ENCODE measurements at regions not wholly inside any gene's neighbourhood (a gene's known extent, or its start where the extent isn't known, plus 50 kb on each side); places are given as distances from the start of the nearest gene placed in this dataset.

DNA sequence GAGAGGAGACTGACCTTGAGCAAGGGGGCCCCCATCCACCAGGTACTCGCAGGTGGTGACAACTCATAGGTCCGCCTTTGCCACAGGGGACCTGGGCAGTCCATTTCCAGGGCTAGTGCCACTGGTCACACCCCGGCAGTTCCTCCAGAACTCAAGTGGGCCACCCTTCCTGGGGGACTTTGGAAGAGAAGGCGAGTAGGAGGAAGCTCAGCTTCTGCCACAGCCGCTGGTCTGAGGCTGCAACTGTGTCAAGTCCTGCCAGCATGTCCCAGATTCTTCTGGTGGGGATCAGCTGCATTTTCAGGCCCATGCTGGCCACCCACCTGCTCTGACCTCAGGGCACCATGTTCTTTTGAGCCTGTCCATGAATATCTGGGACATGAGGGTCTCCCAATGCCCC lies 423.9 kb upstream of the MYT1L start:
- DNase-seq: no peak

DNA sequence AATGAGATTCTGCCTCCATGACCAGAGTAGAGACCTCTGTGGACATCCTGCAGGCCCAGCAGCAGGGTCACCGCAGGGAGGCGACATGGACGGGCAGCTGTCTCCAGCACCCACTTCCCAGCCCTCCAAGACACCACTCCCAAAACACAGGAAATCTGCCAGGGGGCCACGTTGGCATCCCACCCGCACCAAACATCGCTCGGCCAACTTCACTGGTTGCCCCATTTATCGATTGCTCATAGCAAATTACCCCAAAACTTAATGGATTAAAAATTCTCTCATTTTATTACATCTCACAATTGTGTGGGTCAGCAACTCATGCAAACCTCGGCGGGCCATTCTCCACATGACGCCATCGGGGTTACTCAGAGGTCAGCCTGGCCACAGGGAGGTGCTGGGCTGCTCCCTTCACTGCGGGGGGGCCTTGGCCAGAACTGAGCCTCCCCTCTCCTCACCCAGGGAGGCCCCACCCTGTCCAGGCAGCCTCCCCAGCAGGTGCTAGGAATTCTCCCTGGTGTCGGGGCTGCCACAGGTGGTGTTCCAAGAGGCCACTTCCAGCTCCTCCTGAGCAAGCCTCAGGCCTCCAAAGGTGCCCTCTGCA lies 420.7 kb upstream of the MYT1L start:
- no peak for DNase-seq

DNA sequence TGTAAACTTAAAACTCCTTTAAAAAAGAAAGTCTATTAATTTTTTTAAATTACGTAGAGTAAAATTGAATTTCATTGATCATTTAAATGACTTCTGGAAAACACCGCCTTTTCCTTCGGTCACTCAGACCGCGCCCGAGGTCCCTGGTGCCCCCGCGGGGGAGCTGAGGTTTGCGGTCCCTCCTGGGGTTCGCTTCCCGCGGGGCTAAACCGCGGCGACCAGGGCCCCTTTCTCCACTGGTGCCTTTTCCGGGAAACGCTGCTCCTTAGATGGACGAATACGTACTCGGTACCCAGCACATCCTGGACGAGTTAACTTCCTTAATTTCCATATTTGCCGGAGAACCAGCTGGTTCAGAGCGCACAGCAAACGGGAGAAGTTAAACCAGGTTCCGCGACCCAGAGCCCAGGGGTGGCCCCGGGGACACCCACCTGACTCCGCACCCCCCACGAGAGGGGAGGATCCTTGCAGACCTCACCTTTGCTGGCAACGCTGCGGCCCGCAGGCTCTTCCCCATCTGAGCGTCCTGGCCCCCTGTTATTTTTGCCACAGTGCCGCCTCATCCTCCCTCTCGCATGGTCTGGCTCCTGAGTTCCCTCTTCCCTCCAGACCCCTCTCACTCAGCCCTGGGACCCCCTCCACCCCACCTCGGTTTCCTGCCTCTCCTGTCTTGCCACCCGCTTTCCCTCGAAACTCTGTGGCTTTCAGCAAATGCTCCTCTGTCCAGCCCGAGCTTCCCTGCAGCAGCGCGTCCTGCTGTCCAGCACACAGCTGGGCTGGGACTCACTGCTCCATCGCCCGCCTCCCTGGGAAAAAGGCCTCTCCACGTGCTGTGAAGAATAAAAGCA lies 420.0 kb upstream of the MYT1L start:
- no peak for DNase-seq

DNA sequence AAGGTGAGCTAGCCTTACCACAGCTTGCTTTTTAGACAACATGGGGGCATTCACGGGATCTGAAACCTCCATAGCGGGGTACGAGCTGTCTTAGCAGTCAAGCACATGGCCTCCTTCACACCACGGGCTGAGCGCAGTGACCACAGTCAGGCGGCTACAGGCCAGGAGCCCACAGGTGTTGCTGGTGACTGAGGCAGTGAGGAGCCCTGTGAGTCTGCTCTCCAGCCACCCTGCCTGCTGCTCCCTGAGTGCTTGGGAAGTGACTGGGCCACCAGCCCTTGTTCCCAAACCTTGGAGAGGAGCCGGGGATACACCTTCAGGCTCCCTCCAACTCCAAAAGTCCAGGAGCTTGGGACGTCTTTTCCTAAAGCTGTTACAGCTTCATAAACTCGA lies 418.1 kb upstream of the MYT1L start:
- DNase-seq: no peak

DNA sequence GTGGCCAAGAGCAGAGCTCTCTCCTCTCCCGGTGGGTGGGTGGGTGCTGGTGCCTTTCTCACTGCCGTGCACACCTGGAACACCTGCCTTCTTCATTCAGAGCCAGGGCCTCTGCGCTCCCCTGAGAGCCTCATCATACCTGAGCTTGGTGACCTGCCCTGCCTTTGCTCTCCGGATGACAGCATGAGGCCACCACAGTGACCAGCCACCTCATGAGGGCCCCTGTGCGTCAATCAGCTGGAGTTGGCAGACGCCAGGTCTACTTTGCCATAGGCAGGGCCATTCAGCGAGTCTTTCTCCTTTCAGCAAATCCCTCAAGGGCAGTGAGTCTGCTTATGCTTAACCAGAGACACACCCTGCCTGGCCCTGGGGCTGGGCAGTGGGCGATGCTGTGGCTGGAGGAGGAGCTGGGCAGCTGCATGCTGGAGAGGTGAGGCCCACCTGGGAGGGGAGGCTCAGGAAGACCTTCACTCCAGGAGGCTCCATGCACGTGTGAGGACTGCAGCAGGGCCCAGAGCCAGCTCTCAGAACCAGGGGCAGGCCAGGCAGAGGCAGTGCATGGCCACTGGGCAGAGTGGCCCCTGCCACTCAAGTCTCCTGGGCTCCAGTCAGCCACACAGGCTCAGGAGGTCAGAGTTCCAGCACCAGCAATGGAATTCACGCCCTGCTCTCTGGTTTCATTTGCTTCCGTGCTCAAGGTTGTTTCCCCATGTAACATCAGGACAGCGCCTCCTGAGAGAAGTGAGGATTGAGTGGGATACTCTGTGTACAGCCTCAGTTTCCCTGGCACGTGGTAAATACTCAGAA lies 417.5 kb upstream of the MYT1L start:
- DNase-seq: no peak

DNA sequence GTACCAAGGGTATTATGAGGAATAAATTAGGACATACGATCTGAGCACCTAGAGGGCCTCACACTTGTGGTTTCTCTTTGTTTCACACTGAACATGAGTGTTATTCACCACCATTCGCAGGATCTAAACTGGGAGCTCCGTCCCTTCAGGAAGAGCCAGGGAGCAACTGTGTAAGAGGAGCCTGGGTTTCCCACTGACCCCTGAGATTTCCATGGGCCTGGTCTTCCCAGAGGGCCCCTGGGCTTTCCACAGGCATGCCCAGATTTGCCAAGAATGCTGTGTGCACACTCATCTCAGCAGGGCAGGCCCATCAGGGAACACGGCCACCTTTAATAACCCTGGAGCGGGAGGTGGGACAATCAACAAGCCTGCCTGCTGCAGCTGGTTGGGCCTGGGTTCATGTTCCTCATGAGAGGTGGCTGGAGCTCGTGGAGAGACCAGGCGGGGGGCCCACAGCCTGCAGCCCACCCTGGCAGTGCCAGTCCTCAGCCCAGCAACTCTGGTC lies 416.8 kb upstream of the MYT1L start:
- DNase-seq: peak; percentile 42

DNA sequence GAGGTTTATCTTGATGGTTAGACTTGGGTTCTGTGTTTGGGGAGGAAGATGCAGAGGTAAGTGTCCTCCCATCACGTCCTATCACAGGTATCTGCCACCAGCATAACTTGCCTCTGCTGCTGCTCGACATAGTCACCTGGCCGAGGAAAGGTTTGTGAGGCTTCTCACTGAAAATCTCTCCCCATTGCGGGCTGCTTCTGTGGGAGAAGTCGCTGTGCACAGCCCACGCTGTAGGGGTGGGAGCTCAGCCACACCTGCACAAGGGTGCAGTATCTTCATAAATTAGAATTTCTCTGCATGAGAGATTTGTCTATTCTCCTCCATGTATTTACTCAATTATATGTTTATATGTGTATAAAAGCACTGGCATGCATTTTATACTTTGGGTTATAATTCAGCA lies 415.7 kb upstream of the MYT1L start:
- no peak for DNase-seq

DNA sequence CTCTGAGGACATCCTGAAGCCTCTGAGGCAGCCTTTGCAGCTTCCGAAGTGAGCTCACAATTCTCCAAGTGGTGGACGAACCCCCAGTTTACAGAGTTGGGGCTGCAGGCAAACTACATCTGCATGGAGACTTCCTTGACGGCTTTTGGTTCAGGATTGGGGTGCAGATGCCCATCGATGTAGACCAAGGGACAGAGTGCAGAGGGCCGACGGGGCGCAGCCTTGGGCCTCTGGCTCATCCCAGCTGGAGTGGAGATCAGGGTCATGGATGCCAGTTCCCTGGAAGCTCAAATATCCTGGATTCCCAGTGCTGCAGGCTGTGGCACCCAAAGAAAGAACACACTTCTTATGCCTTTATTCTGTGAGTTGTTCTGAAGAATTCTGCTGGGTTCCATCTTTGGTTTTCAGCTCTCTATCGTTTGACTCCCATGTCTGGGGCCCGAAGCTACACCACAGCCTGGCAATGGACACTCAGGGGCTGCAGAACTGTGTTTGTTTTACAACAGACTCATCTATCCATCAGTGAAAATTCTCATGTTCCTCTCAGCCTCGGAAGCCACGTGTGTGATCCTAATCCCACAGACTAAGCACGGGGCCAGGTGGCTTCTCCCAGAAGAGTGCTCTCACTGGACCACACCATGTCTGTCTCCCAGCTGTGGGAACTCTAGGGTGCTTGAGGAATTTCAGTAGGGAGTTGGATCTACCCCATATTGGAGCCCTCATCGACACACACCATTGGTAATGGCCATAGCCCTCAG lies 414.1 kb upstream of the MYT1L start:
- no peak for DNase-seq

- no peak for DNase-seq
Measured at GRCh38 chr2:2744107-2744506, 413.0 kb upstream of the MYT1L start.

DNA sequence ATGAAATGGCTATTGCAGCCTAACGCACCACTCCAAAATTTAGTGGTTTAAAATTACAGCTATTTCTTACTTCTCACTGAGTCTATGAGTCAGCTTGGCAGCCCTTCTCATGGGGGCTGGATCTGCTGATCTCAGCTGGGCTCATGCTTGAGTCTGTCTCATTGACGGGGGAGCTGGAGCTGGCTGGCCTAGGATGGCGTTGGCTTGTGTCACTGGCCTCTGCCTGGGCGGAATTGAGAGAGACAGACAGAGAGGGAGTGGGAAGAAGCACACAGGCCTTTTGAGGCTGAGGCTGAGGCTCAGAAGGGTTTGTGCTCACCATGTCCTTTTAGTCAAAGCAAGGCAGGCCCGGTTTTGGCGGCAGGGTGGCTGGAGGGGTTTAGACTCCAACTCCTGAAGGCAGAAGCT lies 412.1 kb upstream of the MYT1L start:
- DNase-seq: peak; percentile 74

- DNase-seq: peak; percentile 78
Measured at GRCh38 chr2:2742726-2743125, 411.7 kb upstream of the MYT1L start.

DNA sequence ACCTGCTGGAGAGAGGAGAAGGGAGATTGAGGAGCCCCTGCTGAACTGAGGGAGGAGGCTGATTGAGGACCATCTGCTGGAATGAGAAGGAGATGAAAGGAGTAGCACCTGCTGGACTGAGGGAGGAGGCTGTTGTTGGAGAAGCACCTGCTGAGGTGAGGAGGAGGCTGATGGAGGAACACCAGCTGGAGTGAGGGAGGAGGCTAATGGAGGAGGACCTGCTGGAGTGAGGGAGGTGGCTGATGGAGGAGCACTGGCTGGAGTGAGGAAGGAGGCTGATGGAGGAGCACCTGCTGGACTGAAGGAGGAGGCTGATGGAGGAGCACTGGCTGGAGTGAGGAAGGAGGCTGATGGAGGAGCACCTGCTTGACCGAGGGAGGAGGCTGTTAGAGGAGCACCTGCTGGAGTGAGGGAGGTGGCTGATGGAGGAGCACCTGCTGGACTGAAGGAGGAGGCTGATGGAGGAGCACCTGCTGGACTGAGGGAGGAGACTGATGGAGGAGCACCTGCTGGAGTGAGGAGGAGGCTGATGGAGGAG lies 409.2 kb upstream of the MYT1L start:
- no peak for DNase-seq

GRCh38 chr2:2739231-2739795 lies 408.2 kb upstream of the MYT1L start:
- DNase-seq: no peak

DNA sequence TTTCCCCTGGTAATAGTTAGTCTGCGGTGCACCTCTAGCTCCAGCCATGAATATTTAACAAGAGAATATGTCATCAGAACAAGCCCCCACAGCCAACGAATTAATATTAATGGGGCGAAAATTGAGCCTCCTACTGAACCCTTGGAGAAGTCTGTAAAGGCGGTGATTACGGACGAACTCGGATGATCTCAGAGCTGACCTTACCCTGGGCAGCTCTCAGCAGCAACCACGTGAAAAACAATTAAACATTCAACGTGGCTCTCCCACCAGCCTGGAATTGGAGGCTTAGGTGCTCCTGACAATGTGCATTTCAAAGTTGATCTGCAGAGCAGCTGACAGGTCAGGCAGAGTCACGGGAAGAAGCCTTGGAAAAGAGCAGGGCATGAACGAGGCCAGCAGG lies 407.6 kb upstream of the MYT1L start:
- DNase-seq: no peak

- no peak for DNase-seq
Measured at GRCh38 chr2:2738276-2738675, 407.2 kb upstream of the MYT1L start.

DNA sequence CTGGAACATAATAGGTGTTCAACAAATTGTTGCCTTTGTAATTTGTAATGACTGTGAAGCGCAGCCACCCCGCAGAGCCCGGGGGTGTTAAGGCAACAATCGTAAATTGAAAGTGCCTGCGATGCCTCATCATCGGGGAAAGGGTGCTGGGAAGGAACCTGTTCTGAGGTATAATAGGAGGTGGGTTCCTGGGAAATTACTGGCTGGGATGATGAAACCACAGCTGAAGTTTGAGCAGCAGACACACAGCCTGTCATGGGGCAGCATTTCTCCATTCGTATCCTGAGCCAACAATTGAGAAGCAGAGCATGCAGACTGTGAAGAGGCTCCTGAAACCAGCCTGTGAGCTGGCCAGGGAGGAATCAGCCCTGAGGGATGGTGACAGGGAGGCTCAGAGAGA lies 404.0 kb upstream of the MYT1L start:
- DNase-seq: no peak

- no peak for DNase-seq
Measured at GRCh38 chr2:2734308-2734707, 403.2 kb upstream of the MYT1L start.

DNA sequence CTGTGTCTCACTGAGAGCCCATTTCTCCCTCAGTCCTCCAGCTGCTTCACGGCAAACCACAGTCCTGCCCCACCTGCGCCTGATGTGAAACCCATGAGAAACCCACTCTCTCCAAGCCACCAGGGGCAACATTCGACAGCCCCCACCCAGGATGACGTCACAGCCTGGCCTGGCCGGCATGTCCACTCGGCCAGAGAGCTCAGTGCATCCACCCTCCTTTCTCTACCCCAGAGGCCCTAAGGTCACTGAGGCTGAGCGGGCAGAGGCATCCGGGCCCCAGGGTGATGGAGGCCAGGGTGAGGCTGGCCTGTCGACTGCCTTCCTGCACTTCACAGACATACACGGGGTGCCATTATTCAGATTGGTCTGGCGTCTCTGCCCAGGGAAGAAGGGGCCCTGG lies 402.7 kb upstream of the MYT1L start:
- no peak for DNase-seq

- DNase-seq: no peak
Measured at GRCh38 chr2:2732331-2733119, 401.4 kb upstream of the MYT1L start.

- DNase-seq: no peak
Measured at GRCh38 chr2:2731816-2732284, 400.8 kb upstream of the MYT1L start.

- no peak for DNase-seq
Measured at GRCh38 chr2:2731101-2731815, 400.2 kb upstream of the MYT1L start.

All from NCI-H1694 treated with DMSO at 0.1 percent for 48 hours (cell line).